ENCODE measurements at regions not wholly inside any gene's neighbourhood (a gene's known extent, or its start where the extent isn't known, plus 50 kb on each side); places are given as distances from the start of the nearest gene placed in this dataset.
A peak's percentile ranks its signal among the peaks of the same experiment; 100 is the strongest.

- no peak for DNase-seq (ENCODE audit: low spot score)
- H3K27me3 ChIP-seq (replicated peaks; ENCODE audit: insufficient read depth): no peaks in the 10 kb centered on the region
- H3K36me3 ChIP-seq: no peaks in the 10 kb centered on the region
- H3K9me3 ChIP-seq: no peaks in the 10 kb centered on the region
- TF ChIP-seq POLR2A (IDR thresholded peaks at IDR 0.05) (no peak), CTCF (IDR thresholded peaks at IDR 0.05) (no peak), POLR2AphosphoS5 (IDR thresholded peaks at IDR 0.05) (no peak)
- H3K4me1 ChIP-seq (replicated peaks): no peaks in the 10 kb centered on the region
- peak overlapping the region in 1 of 2 donors; percentile 42 for H3K27ac ChIP-seq
- intact Hi-C loops (cut with DNase I): loop anchor here (10.0 kb wide), 1 partner anchor 1799 kb away; the partner anchor contains the start of gene MEIS2
- no peak overlapping the region for H3K4me3 ChIP-seq
Observed at GRCh38 chr15:35305946-35306345, 220.9 kb upstream of the NANOGP8 start.

GRCh38 chr15:35305031-35305550 lies 220.0 kb upstream of the NANOGP8 start:
- 76% methylated on average over 2 of the region's 2 CpGs for WGBS

GRCh38 chr15:35304389-35304788 lies 219.3 kb upstream of the NANOGP8 start:
- no peak for DNase-seq (ENCODE audit: low spot score)
- Histone ChIP-seq H3K4me3 (no peak overlapping the region), H3K9me3 (no peaks in the 10 kb centered on the region), H3K27ac (no peak overlapping the region), H3K36me3 (no peaks in the 10 kb centered on the region), H3K4me1 (replicated peaks) (no peaks in the 10 kb centered on the region), H3K27me3 (replicated peaks; ENCODE audit: insufficient read depth) (no peaks in the 10 kb centered on the region)
- TF ChIP-seq POLR2AphosphoS5 (IDR thresholded peaks at IDR 0.05) (no peak), CTCF (IDR thresholded peaks at IDR 0.05) (no peak), POLR2A (IDR thresholded peaks at IDR 0.05) (no peak)
- WGBS: 77% methylated on average over 2 of the region's 2 CpGs
- intact Hi-C loops (cut with DNase I): loop anchor here (10.0 kb wide), 1 partner anchor 1800 kb away; the partner anchor contains the start of gene MEIS2

More at GRCh38 chr15:35305031-35305550, 220.0 kb upstream of the NANOGP8 start:
- H3K9me3 ChIP-seq: no peaks in the 10 kb centered on the region
- H3K27ac ChIP-seq: no peak overlapping the region
- TF ChIP-seq CTCF (IDR thresholded peaks at IDR 0.05) (no peak), POLR2A (IDR thresholded peaks at IDR 0.05) (no peak), POLR2AphosphoS5 (IDR thresholded peaks at IDR 0.05) (no peak)
- intact Hi-C loops (cut with DNase I): loop anchor here (10.0 kb wide), 1 partner anchor 1800 kb away; the partner anchor contains the start of gene MEIS2
- no peak overlapping the region for H3K4me3 ChIP-seq
- H3K4me1 ChIP-seq (replicated peaks): no peaks in the 10 kb centered on the region
- H3K27me3 ChIP-seq (replicated peaks; ENCODE audit: insufficient read depth): no peaks in the 10 kb centered on the region
- DNase-seq (ENCODE audit: low spot score): no peak
- no peaks in the 10 kb centered on the region for H3K36me3 ChIP-seq

GRCh38 chr15:35302334-35302733 lies 217.2 kb upstream of the NANOGP8 start:
- no peaks in the 10 kb centered on the region for H3K27me3 ChIP-seq (replicated peaks; ENCODE audit: insufficient read depth)
- H3K9me3 ChIP-seq: no peaks in the 10 kb centered on the region
- H3K4me3 ChIP-seq: no peak overlapping the region
- DNase-seq (ENCODE audit: low spot score): no peak
- 42% methylated on average over 1 of the region's 1 CpG for WGBS
- intact Hi-C loops (cut with DNase I): loop anchor here (10.0 kb wide), 1 partner anchor 1802 kb away; the partner anchor contains the start of gene MEIS2
- no peak overlapping the region for H3K27ac ChIP-seq
- no peaks in the 10 kb centered on the region for H3K4me1 ChIP-seq (replicated peaks)
- H3K36me3 ChIP-seq: no peaks in the 10 kb centered on the region
- TF ChIP-seq POLR2AphosphoS5 (IDR thresholded peaks at IDR 0.05) (no peak), CTCF (IDR thresholded peaks at IDR 0.05) (no peak), POLR2A (IDR thresholded peaks at IDR 0.05) (no peak)

- no peaks in the 10 kb centered on the region for H3K9me3 ChIP-seq
- no peak for DNase-seq (ENCODE audit: low spot score)
- WGBS: 92% methylated on average over 2 of the region's 2 CpGs
- H3K27ac ChIP-seq: no peak overlapping the region
- TF ChIP-seq POLR2AphosphoS5 (IDR thresholded peaks at IDR 0.05) (no peak), POLR2A (IDR thresholded peaks at IDR 0.05) (no peak), CTCF (IDR thresholded peaks at IDR 0.05) (no peak)
- no peak overlapping the region for H3K4me3 ChIP-seq
- H3K27me3 ChIP-seq (replicated peaks; ENCODE audit: insufficient read depth): no peaks in the 10 kb centered on the region
- no peaks in the 10 kb centered on the region for H3K36me3 ChIP-seq
- no peaks in the 10 kb centered on the region for H3K4me1 ChIP-seq (replicated peaks)
- intact Hi-C loops (cut with DNase I): loop anchor here (10.0 kb wide), 1 partner anchor 1804 kb away; the partner anchor contains the start of gene MEIS2
Observed at GRCh38 chr15:35301088-35301487, 216.0 kb upstream of the NANOGP8 start.

All from prostate gland (tissue), 2 donors.